ENCODE measurements at regions not wholly inside any gene's neighbourhood (a gene's known extent, or its start where the extent isn't known, plus 50 kb on each side); places are given as distances from the start of the nearest gene placed in this dataset.
A peak's percentile ranks its signal among the peaks of the same experiment; 100 is the strongest.

DNA sequence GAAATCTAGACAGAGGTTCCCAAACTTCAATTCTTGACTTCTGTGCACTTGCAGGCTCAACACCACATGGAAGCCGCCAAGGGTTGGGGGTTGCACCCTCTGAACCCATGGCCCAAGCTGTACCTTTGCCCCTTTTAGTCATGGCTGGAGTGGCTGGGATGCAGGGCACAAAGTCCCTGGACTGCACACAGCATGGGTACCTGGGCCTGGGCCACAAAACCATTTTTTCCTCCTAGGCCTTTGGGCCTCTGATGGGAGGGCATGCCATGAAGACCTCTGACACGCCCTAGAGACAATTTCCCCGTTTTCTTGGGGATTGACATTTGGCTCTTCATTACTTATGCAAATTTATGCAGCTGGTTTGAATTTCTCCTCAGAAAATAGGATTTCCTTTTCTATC lies 342.0 kb downstream of the TPBG start:
- TF ChIP-seq, protein P1, sequence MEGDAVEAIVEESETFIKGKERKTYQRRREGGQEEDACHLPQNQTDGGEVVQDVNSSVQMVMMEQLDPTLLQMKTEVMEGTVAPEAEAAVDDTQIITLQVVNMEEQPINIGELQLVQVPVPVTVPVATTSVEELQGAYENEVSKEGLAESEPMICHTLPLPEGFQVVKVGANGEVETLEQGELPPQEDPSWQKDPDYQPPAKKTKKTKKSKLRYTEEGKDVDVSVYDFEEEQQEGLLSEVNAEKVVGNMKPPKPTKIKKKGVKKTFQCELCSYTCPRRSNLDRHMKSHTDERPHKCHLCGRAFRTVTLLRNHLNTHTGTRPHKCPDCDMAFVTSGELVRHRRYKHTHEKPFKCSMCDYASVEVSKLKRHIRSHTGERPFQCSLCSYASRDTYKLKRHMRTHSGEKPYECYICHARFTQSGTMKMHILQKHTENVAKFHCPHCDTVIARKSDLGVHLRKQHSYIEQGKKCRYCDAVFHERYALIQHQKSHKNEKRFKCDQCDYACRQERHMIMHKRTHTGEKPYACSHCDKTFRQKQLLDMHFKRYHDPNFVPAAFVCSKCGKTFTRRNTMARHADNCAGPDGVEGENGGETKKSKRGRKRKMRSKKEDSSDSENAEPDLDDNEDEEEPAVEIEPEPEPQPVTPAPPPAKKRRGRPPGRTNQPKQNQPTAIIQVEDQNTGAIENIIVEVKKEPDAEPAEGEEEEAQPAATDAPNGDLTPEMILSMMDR (IDR thresholded peaks at IDR 0.05), result no peak

DNA sequence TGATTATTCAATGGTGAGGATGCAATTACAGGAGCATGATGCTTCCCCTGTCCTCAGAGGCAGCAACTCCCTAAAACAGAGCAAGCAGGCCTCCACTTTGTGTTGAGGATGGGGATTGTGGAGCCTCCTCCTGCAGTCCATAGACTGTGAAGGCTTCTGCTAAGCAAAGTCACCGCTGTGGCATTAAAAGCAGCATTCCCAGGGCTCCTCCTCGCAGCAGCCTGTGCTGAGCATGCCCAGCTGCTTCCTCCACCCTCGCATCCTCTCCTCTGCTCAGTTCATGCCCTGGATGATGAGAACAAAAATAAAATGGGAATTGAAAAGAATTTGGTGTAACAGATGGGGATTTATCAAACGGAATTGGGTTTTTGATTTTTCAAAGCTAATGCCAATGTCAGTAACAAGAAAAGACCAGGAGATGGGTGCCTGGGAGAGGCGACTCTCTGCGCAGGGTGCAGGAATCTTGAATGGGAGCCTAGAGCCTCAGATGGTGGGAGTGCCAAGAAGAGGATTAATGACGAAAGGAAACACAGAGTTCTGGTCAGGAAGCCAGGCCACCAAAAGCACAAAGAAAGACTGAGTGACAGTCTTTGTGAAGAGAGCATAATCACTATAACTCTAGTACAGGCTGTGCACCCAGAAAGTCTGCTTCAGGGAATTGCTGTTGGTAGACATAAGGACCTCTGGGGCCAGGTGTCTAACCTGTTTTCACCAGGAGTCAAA lies 347.6 kb downstream of the TPBG start:
- TF ChIP-seq, protein P1 (IDR thresholded peaks at IDR 0.05), result no peak

DNA sequence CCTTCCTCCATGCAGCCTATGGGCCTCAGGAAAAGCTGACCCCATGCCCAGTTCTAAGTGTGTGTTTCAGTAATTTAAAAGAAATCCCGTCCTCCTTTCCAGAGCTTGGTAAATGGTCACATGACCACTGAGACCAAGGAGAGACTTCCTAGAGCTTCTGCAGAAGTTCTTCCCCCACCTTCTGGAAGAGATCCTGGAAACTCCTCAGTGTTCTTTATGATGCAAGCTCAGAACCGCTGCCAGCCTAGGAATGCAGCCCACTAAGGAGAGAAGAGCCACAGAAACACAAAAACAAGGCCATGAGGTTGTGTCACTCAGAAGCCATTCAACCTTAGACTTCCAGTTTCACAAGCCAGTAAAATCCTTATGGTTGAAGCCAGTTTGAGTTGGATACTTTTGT lies 348.4 kb downstream of the TPBG start:
- TF ChIP-seq, protein P1 (IDR thresholded peaks at IDR 0.05), result no peak

DNA sequence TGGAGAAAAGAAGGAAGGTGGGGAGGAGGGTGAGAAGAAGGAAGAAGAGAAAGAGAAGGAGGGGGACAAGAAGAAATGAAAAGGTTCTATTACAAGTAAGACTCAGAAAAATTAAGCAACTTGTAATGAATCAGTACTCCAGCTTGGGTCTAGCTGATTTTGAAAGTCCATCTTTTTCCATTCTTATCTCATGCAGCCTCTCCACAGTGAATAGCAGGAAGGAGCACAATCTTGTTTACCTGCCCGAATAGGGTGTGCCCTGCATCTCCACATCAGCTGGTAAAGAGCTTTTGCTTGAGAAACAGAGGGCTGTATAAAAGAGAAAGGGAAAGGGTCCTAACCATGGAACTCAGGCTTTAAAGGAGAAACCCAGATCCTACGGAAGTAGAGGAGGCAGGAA lies 348.8 kb downstream of the TPBG start:
- TF ChIP-seq, protein P1 (IDR thresholded peaks at IDR 0.05), result no peak

DNA sequence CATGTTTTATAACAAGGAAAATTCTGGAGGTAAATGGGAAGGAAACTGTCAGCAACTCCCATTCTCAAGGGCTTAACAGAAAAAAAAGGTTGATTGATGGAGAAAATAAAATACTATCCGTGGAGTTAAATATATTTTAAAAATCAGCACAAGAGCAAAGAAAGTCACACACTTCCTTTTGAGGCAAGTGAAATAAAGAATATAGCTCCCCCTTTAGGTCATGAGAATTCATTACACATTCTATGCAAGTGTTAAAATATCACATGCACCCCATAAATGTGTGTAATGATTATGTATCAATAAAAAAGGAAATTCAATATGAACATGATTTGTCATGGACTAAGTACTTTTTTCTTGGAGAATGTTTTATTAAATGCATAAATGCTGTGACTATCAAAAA lies 349.2 kb downstream of the TPBG start:
- TF ChIP-seq, protein P1 (IDR thresholded peaks at IDR 0.05), result peak; percentile 49; the same call in 1 of the 2 replicates

DNA sequence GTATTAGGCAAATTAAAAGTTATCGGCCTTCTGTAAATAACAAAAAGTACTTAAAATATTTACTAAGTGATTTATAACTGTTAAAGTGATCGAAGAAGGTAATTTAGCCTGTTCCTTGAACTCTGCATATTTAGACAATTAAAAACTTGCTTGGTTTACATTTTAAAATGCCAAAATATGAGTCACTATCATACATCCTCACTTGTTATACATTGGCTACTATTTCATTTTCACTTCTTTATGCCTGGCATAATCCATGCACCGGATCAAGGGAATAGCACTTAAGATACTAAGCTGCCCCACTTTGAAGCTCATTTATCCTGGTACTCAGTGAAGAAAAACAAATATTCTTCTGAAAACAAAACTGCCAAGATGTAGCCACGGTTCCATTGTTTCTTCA lies 344.6 kb downstream of the UBE3D start:
- TF ChIP-seq, protein P1 (IDR thresholded peaks at IDR 0.05), result no peak

DNA sequence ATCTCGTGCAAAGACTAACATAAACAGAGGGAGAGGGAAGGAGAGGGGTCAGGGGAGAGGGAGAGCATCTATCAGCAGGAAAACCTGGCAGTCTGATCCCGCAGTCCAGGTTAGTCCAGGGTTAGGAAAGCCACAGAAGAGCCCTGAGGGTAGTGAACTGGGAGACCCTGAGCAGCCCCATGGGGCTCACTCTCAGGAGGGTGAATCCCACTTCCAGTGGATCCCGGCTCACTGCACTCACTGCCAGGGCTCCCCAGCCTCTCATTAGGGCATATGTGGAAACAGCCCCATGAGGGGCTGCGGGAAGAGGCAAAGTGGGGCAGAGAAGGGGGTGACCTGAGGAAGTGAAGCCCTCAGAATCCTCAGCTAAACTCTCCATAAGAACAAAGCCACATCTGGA lies 329.9 kb downstream of the UBE3D start:
- TF ChIP-seq, protein P1 (IDR thresholded peaks at IDR 0.05), result no peak

DNA sequence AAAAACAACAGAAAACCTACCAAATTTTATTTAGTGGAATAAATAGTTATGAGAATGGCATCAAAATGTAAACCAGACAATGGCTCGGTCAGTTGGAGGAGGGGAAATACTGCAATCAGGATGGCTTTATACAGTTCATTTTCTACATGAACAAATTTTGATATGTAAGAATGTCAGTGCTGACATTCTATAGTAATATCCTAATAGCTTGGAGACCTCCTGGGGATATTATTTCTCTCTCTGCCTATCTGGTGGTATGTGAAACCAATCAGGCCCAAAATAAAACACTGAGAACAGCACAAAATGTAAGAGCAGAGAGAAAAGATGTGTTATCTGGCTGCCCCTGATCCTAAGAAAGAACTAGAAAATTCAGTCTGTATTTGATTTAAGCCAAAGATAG lies 327.7 kb downstream of the UBE3D start:
- TF ChIP-seq, protein P1 (IDR thresholded peaks at IDR 0.05), result no peak
